ENCODE measurements at regions not wholly inside any gene's neighbourhood (a gene's known extent, or its start where the extent isn't known, plus 50 kb on each side); places are given as distances from the start of the nearest gene placed in this dataset.

- H3K4me1 Mint-ChIP-seq (ENCODE audit: low read depth): peaks cover 51% of the 10 kb centered on the region
- no peak for TF ChIP-seq CTCF (IDR thresholded peaks at IDR 0.05)
- no peak overlapping the region for H3K4me3 Mint-ChIP-seq (ENCODE audit: unreplicated experiment)
- no peak for DNase-seq (ENCODE audit: low spot score)
- H3K27ac Mint-ChIP-seq (ENCODE audit: unreplicated experiment): no peak overlapping the region
- no peaks in the 10 kb centered on the region for H3K27me3 Mint-ChIP-seq (ENCODE audit: low read depth)
- H3K9me3 Mint-ChIP-seq (ENCODE audit: low read depth): peaks cover 7% of the 10 kb centered on the region
- H3K36me3 Mint-ChIP-seq (ENCODE audit: low read depth): no peaks in the 10 kb centered on the region
Observed at GRCh38 chr4:137656661-137657060, 124.4 kb upstream of the PCDH18 start.

GRCh38 chr4:137655302-137655701 lies 123.0 kb upstream of the PCDH18 start:
- Mint-ChIP-seq H3K27me3 (ENCODE audit: low read depth) (no peaks in the 10 kb centered on the region), H3K27ac (ENCODE audit: unreplicated experiment) (no peak overlapping the region), H3K4me1 (ENCODE audit: low read depth) (peaks cover 40% of the 10 kb centered on the region), H3K36me3 (ENCODE audit: low read depth) (no peaks in the 10 kb centered on the region), H3K9me3 (ENCODE audit: low read depth) (peaks cover 4% of the 10 kb centered on the region), H3K4me3 (ENCODE audit: unreplicated experiment) (no peak overlapping the region)
- no peak for DNase-seq (ENCODE audit: low spot score)
- TF ChIP-seq CTCF (IDR thresholded peaks at IDR 0.05): no peak

- Mint-ChIP-seq H3K36me3 (ENCODE audit: low read depth) (no peaks in the 10 kb centered on the region), H3K9me3 (ENCODE audit: low read depth) (no peaks in the 10 kb centered on the region), H3K4me3 (ENCODE audit: unreplicated experiment) (no peak overlapping the region), H3K4me1 (ENCODE audit: low read depth) (peaks cover 8% of the 10 kb centered on the region), H3K27ac (ENCODE audit: unreplicated experiment) (no peak overlapping the region), H3K27me3 (ENCODE audit: low read depth) (no peaks in the 10 kb centered on the region)
- TF ChIP-seq CTCF (IDR thresholded peaks at IDR 0.05): no peak
- no peak for DNase-seq (ENCODE audit: low spot score)
Observed at GRCh38 chr4:137651128-137651527, 118.8 kb upstream of the PCDH18 start.

- TF ChIP-seq CTCF (IDR thresholded peaks at IDR 0.05): no peak
- DNase-seq (ENCODE audit: low spot score): no peak
- Mint-ChIP-seq H3K36me3 (ENCODE audit: low read depth) (no peaks in the 10 kb centered on the region), H3K27me3 (ENCODE audit: low read depth) (no peaks in the 10 kb centered on the region), H3K9me3 (ENCODE audit: low read depth) (no peaks in the 10 kb centered on the region), H3K4me3 (ENCODE audit: unreplicated experiment) (no peak overlapping the region), H3K4me1 (ENCODE audit: low read depth) (no peaks in the 10 kb centered on the region), H3K27ac (ENCODE audit: unreplicated experiment) (no peak overlapping the region)
Observed at GRCh38 chr4:137649711-137650450, 117.6 kb upstream of the PCDH18 start.

GRCh38 chr4:137648531-137648930 lies 116.2 kb upstream of the PCDH18 start:
- Mint-ChIP-seq H3K27ac (ENCODE audit: unreplicated experiment) (no peak overlapping the region), H3K4me3 (ENCODE audit: unreplicated experiment) (no peak overlapping the region)

More at GRCh38 chr4:137648531-137648930, 116.2 kb upstream of the PCDH18 start:
- TF ChIP-seq CTCF (IDR thresholded peaks at IDR 0.05): no peak
- H3K9me3 Mint-ChIP-seq (ENCODE audit: low read depth): no peaks in the 10 kb centered on the region
- DNase-seq (ENCODE audit: low spot score): no peak
- peaks cover 2% of the 10 kb centered on the region for H3K4me1 Mint-ChIP-seq (ENCODE audit: low read depth)
- H3K27me3 Mint-ChIP-seq (ENCODE audit: low read depth): no peaks in the 10 kb centered on the region
- H3K36me3 Mint-ChIP-seq (ENCODE audit: low read depth): no peaks in the 10 kb centered on the region

Data from chondrocyte (in vitro differentiated cells).